HepG2 (cell line): ENCODE measurements at regions not wholly inside any gene's neighbourhood (a gene's known extent, or its start where the extent isn't known, plus 50 kb on each side); places are given as distances from the start of the nearest gene placed in this dataset.

Experiments
- ATAC-seq: fragments of 200-7000 bp; cut with Tn5 transposase; 3 replicates; pipeline ENCODE4 v1.9.1; 2020; ENCODE audit warnings: mild to moderate bottlenecking, moderate library complexity
- BruUV-seq: library from RNA; stranded (reverse); fragments of 400-500 nt; replicated peaks from 2 replicates; lab custom pipeline; 2021; lab: Mats Ljungman, UMichigan
- CTCF ChIA-PET: fragments of 300-600 bp; formaldehyde crosslinking; extraction: SDS; loops from one replicate; lab custom pipeline; 2021; ENCODE audit warnings: low total read pairs, inconsistent platforms, low intra/inter-chr PET ratio; lab: Yijun Ruan, JAX
- POLR2A ChIA-PET: fragments of 350-600 bp; sonication (Branson Sonifier 250); formaldehyde crosslinking; loops from one replicate; lab custom pipeline; 2020; ENCODE audit warnings: antibody characterized with exemption, inconsistent platforms; lab: Yijun Ruan, JAX
- DNase-seq: peaks from one replicate; pipeline ENCODE4 v3.0.0-alpha.2; 2015; ENCODE audit warnings: low spot score
- FAIRE-seq: peaks from 3 replicates; lab custom pipeline; 2011; peaks lifted over from hg19 to GRCh38; lab: Jason Lieb, UNC
- H2AFZ ChIP-seq: one replicate; pipeline ENCODE4 v1.6.1; 2011; ENCODE audit warnings: low read length, inconsistent platforms
- H3K27ac ChIP-seq: fragments of 300-600 bp; 3 replicates; pipeline ENCODE4 v1.8.0; 2011; ENCODE audit warnings: mixed run types, mild to moderate bottlenecking, mixed read lengths, low read length, inconsistent platforms; ENCODE audit not compliant: insufficient read depth; ENCODE audit errors: extremely low read length
- H3K27me3 ChIP-seq, 2 experiments: fragments of 200-600 bp in 1 of 2; 2 replicates in 1 of 2; 3 replicates in 1 of 2; pipeline versions ENCODE4 v1.6.0 to v1.8.0; 2011; ENCODE audit warnings: low read length in 2 of 2, mild to moderate bottlenecking in 2 of 2, moderate library complexity in 2 of 2, inconsistent platforms in 1 of 2; ENCODE audit not compliant: insufficient read depth in 2 of 2, control insufficient read depth in 1 of 2
- H3K36me3 ChIP-seq, 2 experiments: fragments of 200-600 bp in 1 of 2; replicated peaks in 1 of 2; 2 replicates in 1 of 2; 3 replicates in 1 of 2; pipeline versions ENCODE4 v1.5.1 to v1.8.0; 2011; ENCODE audit warnings: low read length in 2 of 2, inconsistent platforms in 1 of 2; ENCODE audit not compliant: insufficient read depth in 2 of 2, control insufficient read depth in 1 of 2
- H3K4me1 ChIP-seq: 2 replicates; pipeline ENCODE4 v1.5.1; 2012; ENCODE audit warnings: low read length, inconsistent platforms; ENCODE audit not compliant: insufficient read depth
- H3K4me2 ChIP-seq: 2 replicates; pipeline ENCODE4 v1.6.0; 2011; ENCODE audit warnings: low read depth, low read length, inconsistent platforms
- H3K4me3 ChIP-seq, 3 experiments: fragments of 200-600 bp in 1 of 3; sonication (generic), shearing (Covaris generic) in 1 of 3; replicated peaks in 1 of 3; 2 replicates each; pipeline ENCODE4 v1.5.1; 2011 to 2016; ENCODE audit warnings: low read length in 3 of 3, inconsistent platforms in 2 of 3, low read depth in 2 of 3, mild to moderate bottlenecking in 2 of 3, control low read depth in 1 of 3, mixed read lengths in 1 of 3; ENCODE audit not compliant: insufficient read depth in 1 of 3
- H3K79me2 ChIP-seq: one replicate; pipeline ENCODE4 v1.6.1; 2011; ENCODE audit warnings: low read length, inconsistent platforms; ENCODE audit not compliant: insufficient read depth
- H3K9ac ChIP-seq: 2 replicates; pipeline ENCODE4 v1.6.0; 2011; ENCODE audit warnings: mild to moderate bottlenecking, low read depth, low read length, inconsistent platforms; ENCODE audit not compliant: insufficient read depth
- H3K9me3 ChIP-seq: 2 replicates; pipeline ENCODE4 v1.5.1; 2012; ENCODE audit warnings: mild to moderate bottlenecking, low read length
- H4K20me1 ChIP-seq: 2 replicates; pipeline ENCODE4 v1.6.0; 2011; ENCODE audit warnings: inconsistent platforms, mild to moderate bottlenecking, low read length, moderate library complexity; ENCODE audit not compliant: insufficient read depth
- ARNTL ChIP-seq: sonication (generic); formaldehyde crosslinking; IDR thresholded peaks from 2 replicates; pipeline ENCODE4 v1.4.0; 2020; ENCODE audit warnings: mild to moderate bottlenecking, missing genetic modification reagents
- FOXA3 ChIP-seq: IDR thresholded peaks from 2 replicates; pipeline ENCODE4 v1.6.1; 2016; ENCODE audit warnings: missing genetic modification reagents, missing compliant biosample characterization
- MBNL3 ChIP-seq: fragments of 250-450 bp; sonication (Bioruptor Pico); conservative IDR thresholded peaks from 2 replicates; pipeline ENCODE4 v1.8.0; 2022; ENCODE audit warnings: mild to moderate bottlenecking, inconsistent platforms
- ZNF607 ChIP-seq: sonication (generic); formaldehyde crosslinking; IDR thresholded peaks from 2 replicates; pipeline ENCODE4 v1.5.1; 2020; ENCODE audit warnings: missing genetic modification reagents, mild to moderate bottlenecking, borderline replicate concordance
- ZNF740 ChIP-seq: sonication (generic); formaldehyde crosslinking; IDR thresholded peaks from 2 replicates; pipeline ENCODE4 v1.4.0; 2020; ENCODE audit warnings: missing genetic modification reagents
- ZNF749 ChIP-seq: sonication (generic); formaldehyde crosslinking; IDR thresholded peaks from 2 replicates; pipeline ENCODE4 v1.8.0; 2022; ENCODE audit warnings: mild to moderate bottlenecking, missing genetic modification reagents, moderate library complexity, borderline replicate concordance
- WGBS: methylation state at CpG from one replicate; pipeline ENCODE4 v1.1.6; 2017; ENCODE audit warnings: low lambda C conversion rate; 5-methylcytosine and 5-hydroxymethylcytosine counted together
- in situ Hi-C: cut with HindIII; loops from 2 replicates; pipeline ENCODE4 v1.10.0; 2017; ENCODE audit warnings: low pct_unique_long_range_greater_than_20kb; ENCODE audit not compliant: extremely low pct_ligation_motif_present
- intact Hi-C: fragments of 100-400 bp; cut with micrococcal nuclease; formaldehyde crosslinking; loops from one replicate; pipeline ENCODE4 v1.10.0; 2022; ENCODE audit not compliant: unreplicated experiment
- TF ChIP-seq, protein P1 (sequence below): sonication (generic); formaldehyde crosslinking; IDR thresholded peaks from 2 replicates; pipeline ENCODE4 v1.4.0; 2020; ENCODE audit warnings: missing genetic modification reagents
- TF ChIP-seq, protein P2 (sequence below): sonication (generic); formaldehyde crosslinking; IDR thresholded peaks from 2 replicates; pipeline ENCODE4 v1.5.0; 2020; ENCODE audit warnings: missing genetic modification reagents, mild to moderate bottlenecking, borderline replicate concordance

DNA sequence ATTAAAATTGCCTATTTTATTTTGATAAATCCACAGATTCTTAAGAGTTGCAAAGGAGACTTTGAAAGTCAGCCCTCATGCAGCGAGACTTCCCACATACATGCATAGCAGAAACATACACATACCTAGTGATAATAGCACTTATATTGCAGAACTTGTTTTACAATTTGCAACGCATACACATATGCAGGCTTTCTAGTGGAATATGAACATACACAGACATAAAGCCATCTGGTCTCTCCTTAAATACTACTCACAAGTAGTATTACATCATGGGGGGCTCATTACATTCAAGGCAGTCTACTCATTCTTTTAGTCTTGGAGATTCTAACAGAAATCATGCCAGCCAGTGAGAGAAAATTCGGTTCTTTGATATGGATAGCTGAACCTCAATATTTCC, 295.1 kb upstream of the RND3 start (continued):
- TF ChIP-seq, protein P1, sequence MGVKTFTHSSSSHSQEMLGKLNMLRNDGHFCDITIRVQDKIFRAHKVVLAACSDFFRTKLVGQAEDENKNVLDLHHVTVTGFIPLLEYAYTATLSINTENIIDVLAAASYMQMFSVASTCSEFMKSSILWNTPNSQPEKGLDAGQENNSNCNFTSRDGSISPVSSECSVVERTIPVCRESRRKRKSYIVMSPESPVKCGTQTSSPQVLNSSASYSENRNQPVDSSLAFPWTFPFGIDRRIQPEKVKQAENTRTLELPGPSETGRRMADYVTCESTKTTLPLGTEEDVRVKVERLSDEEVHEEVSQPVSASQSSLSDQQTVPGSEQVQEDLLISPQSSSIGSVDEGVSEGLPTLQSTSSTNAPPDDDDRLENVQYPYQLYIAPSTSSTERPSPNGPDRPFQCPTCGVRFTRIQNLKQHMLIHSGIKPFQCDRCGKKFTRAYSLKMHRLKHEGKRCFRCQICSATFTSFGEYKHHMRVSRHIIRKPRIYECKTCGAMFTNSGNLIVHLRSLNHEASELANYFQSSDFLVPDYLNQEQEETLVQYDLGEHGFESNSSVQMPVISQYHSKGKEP (CRISPR knock-in tag), result no peak
- TF ChIP-seq ZNF749 (CRISPR knock-in tag), result no peak
- no peak for TF ChIP-seq ZNF740
- no peak for TF ChIP-seq ZNF607 (CRISPR knock-in tag)

- Histone ChIP-seq H3K4me2 (no peak overlapping the region), H3K9ac (no peak overlapping the region), H3K27me3 (no peaks in the 10 kb centered on the region), H3K4me3 (no peak overlapping the region), H3K79me2 (no peaks in the 10 kb centered on the region), H2AFZ (no peak overlapping the region)
- ATAC-seq (no peak), DNase-seq (no peak), FAIRE-seq (no peak)
- ChIA-PET POLR2A (no interaction called here), CTCF (no interaction called here)
- BruUV-seq, result no TSS peak
- intact Hi-C loops, result no loop called here
- TF ChIP-seq MBNL3 (CRISPR knock-in tag), result no peak
- no peak for TF ChIP-seq ARNTL
- no peak for TF ChIP-seq FOXA3 (CRISPR knock-in tag)
- TF ChIP-seq, protein P2, sequence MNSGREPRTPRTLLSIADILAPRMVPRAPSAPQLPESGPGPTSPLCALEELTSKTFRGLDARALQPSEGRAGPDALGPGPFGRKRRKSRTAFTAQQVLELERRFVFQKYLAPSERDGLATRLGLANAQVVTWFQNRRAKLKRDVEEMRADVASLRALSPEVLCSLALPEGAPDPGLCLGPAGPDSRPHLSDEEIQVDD (CRISPR knock-in tag), result no peak
- TF ChIP-seq, all 625 proteins: peak for 0
- H3K9me3 ChIP-seq, result no peaks in the 10 kb centered on the region
- in situ Hi-C loops, result no loop called here
- H4K20me1 ChIP-seq, result no peaks in the 10 kb centered on the region
- H3K4me1 ChIP-seq, result no peaks in the 10 kb centered on the region
- 39% methylated on average over 7 of the region's 7 CpGs for WGBS
- no peaks in the 10 kb centered on the region for H3K36me3 ChIP-seq
- H3K27ac ChIP-seq, result no peak overlapping the region
Observed at GRCh38 chr2:150781142-150781541, 293.7 kb upstream of the RND3 start.
